HG03066 (cell line): ENCODE measurements at regions not wholly inside any gene's neighbourhood (a gene's known extent, or its start where the extent isn't known, plus 50 kb on each side); places are given as distances from the start of the nearest gene placed in this dataset.
"Not testable (repeated sequence)": the region's sequence is repeated elsewhere in the genome, so short reads cannot be mapped to it uniquely, and the experiment has no call there.

Experiments used
- ATAC-seq: cut with Tn5 transposase; IDR thresholded peaks from one replicate; pipeline ENCODE4 v1.9.1; 2021; ENCODE audit warnings: low read depth; ENCODE audit not compliant: unreplicated experiment

DNA sequence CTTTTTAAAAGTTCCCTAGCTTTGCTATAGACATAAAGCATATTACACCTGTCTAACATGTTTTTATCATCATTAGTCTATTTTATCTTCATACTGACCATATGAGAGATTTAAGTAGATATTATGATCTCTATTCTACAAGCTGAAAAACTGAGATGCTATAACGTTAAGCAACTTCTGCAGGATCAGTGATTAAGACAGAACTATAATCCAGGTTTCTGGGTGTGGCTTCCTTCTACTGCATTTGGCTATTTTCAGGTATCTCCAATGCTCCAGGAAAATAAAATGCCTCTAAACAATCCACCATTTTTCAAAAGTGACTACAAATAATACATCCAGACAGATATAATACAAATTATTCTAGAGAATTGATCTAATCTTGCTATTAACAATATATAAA, 53.4 kb downstream of the RGS2 start:
- no peak for ATAC-seq

GRCh38 chr1:192866241-192866868, 57.5 kb downstream of the RGS2 start:
- ATAC-seq, result no peak

GRCh38 chr1:192867180-192867579, 58.3 kb downstream of the RGS2 start:
- ATAC-seq, result no peak

GRCh38 chr1:192869308-192869940, 60.6 kb downstream of the RGS2 start:
- ATAC-seq, result no peak

DNA sequence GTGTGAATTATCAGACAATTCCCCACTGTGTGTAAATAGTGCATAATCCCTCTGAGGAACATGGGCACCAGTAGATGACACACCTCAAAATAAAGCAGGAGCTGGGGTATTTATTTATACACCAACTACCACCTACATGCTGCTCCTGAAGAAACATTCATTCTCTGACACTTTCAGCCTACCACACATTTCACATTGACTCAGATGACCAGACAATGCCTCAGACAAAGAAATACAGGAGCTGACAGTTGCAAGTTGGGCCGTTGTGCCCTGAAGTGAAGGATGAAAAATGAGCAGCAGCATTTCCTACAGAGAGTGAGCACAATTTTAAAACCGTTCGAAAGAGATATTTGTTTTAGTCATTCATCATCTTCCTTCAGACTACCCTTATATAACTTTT, 63.2 kb downstream of the RGS2 start:
- ATAC-seq, result no peak

DNA sequence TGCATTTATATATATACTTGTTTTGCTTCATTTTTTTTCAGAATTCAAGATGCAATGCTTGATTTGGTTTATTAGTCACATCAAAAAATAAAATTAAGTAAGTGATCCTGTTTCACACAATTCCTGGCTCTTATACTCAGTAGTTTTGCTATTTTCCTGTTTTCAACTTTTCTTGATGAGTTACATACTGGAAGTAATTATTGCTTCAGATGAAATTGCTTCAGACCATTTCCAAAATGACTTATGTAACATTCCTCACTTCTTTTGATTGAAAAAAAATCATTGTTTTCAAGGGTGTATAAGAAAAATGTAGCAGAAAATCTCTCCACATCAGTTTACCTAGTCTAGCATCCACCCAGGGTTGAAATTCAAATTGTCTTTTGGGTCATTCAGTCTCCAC, 65.0 kb downstream of the RGS2 start:
- ATAC-seq, result no peak

DNA sequence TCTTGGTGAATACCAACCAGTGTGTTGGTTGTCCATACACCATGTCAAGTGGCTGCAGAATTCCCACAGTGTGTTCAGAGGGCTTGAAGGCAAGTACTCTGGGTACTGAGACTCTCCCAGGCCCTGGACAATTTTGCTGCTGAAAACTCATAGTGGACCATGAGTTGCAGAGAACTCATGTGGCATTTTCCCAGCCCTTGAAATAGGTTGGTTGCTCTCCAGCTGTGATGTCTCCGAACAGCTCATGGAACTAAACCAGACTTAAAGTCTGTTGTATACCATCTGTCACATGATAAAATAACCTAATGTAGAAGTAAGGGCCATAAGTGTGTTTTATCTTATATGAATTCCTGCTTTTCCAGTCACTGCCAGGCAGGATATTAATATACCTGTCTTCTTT, 67.8 kb downstream of the RGS2 start:
- no peak for ATAC-seq

DNA sequence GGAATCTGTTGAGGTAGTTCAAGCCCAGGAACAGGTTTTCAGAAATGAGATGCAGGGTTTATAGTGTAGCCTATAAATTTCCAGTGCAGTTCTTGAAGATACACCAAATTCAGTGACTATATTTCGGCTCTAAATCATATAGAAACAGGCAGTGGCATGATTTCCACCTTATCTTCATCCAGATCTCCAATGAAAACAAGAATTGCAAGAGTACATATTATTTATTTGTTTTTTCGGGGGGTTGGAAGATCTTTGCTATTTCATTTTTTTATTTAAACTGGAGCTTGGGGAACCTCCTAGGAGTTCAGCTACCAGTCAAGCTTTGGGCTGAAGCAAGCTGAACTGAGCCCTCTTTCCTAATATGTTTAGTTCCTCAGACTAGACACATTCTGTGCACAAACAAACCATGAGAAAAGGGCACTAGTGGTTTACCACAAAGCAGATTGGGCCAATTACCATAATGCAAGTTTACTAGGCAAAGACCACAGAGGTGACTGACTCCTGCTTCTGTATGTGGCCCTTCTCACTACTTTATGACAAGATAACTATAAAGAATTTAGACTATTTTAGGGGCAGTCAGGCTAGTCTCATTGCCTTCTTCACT, 68.5 kb downstream of the RGS2 start:
- no peak for ATAC-seq

DNA sequence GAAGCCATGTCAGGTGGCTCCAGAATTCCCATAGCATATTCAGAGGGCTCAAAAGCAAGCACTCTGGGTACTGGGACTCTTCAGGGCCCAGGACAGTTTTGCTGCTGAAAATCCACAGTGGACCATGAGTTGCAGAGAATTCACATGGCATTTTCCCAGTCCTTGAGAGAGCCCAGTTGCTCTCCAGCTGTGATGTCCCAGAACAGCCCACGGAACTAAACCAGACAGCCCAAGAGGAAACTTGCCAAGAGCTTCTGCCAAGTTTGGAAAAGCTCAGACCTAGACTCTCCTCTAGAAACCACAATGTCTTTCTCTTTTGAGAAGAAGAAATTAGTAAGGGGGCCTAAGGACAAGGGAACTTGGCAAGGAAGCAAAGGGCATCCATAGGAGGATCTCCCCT, 69.4 kb downstream of the RGS2 start:
- ATAC-seq, result no peak

DNA sequence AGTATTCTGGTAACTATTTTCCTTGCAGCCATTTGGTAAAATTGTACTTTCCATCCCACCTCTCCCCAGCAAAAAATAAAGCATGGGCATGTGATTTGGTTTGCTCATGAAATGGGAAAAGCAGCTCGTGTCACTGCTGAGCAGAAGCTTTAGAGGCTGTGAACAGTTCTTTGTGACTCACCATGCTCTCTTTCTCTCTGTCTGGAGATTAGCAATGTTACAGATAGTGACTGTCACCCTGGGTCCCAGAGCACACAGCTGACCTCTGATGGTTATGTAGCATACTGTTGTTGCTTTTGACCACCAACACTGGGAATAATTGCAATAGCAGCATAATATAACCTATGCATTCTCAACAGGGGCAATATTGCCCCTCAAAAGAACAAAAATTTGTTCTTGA, 70.6 kb downstream of the RGS2 start:
- no peak for ATAC-seq

GRCh38 chr1:192880231-192880630, 71.4 kb downstream of the RGS2 start:
- ATAC-seq, result no peak

DNA sequence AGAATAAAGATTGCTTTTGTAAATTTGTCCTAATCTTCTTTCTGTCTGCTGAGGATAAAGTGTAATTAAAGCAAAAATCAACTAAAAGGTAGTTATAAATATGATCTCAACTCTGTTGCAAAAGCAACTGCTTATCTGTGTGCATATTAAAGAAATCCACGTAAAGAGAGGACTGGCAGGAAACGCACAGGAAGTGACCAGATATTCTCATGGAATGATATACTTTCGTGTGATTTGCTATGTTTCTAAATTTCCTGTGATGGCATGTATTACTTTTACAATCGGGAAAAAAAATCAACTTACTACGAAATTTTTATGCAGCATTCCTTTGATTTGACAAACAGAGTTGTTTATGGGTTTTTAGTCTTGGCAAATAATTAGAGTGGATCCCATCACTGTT, 75.4 kb downstream of the RGS2 start:
- no peak for ATAC-seq

DNA sequence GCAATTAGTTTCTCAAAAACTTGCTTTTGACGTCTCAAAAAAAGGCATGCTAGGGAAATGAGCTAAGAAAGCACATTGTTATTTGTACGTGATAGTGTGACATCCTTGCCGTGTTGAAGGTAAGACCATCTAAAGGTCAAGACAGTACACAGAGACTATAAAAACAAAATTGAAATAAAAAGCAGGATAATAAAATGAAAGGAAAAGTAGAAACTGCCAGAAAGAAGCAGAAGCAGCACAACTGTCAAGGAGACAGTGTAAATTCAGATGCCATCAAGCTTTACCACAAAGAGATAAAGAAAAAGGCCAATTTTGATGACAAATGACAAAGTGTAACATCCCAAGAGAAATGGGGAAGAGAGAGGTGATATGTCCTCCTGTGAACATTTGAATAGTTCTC, 76.5 kb downstream of the RGS2 start:
- ATAC-seq, result not testable (repeated sequence)

DNA sequence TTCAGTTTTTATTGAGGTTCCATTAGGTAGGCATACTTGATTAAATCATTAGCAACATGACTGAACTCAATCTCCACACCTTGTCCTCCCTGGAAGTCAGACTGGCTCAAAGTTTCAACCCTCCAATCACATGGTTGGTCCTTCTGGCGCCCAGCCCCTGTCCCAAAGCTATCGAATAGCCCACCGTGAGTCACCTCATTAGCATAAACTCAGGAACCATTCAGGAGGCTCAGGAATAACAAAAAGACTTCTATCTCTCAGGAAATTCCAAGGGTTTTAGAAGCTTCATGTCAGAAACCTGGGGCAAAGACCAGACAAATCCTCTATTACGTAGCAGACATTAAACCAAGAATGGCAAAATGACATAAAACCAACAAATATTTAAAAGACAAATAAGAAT, 78.6 kb downstream of the RGS2 start:
- ATAC-seq, result no peak

DNA sequence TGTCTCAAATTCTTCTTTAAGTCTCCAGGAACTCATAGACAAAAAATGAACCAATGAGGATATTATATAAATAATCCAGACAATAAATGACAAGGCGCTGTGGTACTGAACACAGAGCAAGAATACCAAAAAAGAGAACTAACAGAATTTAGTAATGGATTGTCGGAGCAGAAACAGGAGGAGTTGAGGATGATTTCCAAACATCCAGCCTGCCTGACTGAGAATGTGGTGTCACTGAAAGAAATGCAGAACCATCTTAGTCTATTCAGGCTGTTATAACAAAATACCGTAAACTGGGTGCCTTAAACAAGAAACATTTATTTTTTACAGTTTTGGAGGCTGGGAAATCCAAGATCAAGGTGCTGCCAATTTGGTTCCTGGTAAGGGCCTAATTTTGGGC, 79.7 kb downstream of the RGS2 start:
- ATAC-seq, result no peak

GRCh38 chr1:192889082-192889481, 80.2 kb downstream of the RGS2 start:
- ATAC-seq, result no peak

- ATAC-seq, result no peak
Observed at GRCh38 chr1:192890134-192890533, 81.3 kb downstream of the RGS2 start.

GRCh38 chr1:192892934-192893333, 84.1 kb downstream of the RGS2 start:
- ATAC-seq, result no peak

- ATAC-seq, result not testable (repeated sequence)
Observed at GRCh38 chr1:192895487-192895886, 86.6 kb downstream of the RGS2 start.

- no peak for ATAC-seq
Observed at GRCh38 chr1:192896376-192896775, 87.5 kb downstream of the RGS2 start.

DNA sequence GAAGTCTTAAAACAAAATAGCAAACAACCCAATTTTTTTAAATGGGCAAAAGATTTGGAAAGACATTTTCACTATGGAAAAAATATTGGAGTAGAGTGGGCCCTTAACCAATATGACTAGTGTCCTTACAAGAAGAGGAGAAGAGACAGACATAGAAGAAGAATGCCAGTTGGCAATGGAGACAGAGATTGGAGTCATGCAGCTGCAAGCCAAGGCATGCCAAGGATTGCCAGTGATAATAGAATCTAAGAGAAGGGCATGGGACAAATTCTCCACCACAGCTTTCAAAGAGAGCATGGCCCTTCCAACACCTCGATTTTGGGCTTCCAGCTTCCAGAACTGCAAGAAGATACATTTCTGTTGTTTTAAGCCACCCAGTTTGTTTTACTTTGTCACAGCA, 92.7 kb downstream of the RGS2 start:
- ATAC-seq, result no peak

DNA sequence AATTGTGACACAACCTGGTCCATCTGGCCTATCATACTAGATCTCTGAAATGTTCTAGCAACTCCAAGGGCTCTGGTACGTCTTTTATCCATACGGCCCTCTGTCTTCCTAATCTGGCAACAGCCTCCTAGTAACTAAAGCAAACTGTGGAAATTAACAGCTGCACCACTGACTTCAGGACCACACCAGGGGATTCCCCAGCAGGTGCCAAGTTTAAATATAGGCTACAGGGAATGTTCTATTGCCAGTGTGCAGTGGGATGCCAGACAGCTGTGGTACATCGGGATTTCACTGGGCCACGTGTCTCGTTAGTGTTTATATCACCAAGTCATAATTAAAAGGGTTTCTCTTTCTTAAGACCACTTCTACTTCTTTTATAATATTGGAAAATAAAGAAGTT, 94.3 kb downstream of the RGS2 start:
- no peak for ATAC-seq
